DMS114 treated with DMSO at 0.1 percent for 48 hours (cell line): ENCODE measurements at regions not wholly inside any gene's neighbourhood (a gene's known extent, or its start where the extent isn't known, plus 50 kb on each side); places are given as distances from the start of the nearest gene placed in this dataset.
"Not testable (repeated sequence)": the region's sequence is repeated elsewhere in the genome, so short reads cannot be mapped to it uniquely, and the experiment has no call there.

Experiments
- DNase-seq: peaks from one replicate; lab custom pipeline; 2025; ENCODE audit not compliant: unreplicated experiment; lab: John Stamatoyannopoulos, UW

GRCh38 chrX:128653524-128654060 is 601.4 kb upstream of the ACTRT1 start:
- no peak for DNase-seq

GRCh38 chrX:128650326-128650725 is 598.1 kb upstream of the ACTRT1 start:
- no peak for DNase-seq

- DNase-seq = no peak
Measured at GRCh38 chrX:128634754-128635153, 582.6 kb upstream of the ACTRT1 start.

- DNase-seq = no peak
Measured at GRCh38 chrX:128623361-128623760, 571.2 kb upstream of the ACTRT1 start.

GRCh38 chrX:128622296-128622695 is 570.1 kb upstream of the ACTRT1 start:
- DNase-seq = no peak

- DNase-seq = no peak
Measured at GRCh38 chrX:128619490-128619889, 567.3 kb upstream of the ACTRT1 start.

GRCh38 chrX:128616933-128617332 is 564.7 kb upstream of the ACTRT1 start:
- DNase-seq = no peak

GRCh38 chrX:128606817-128607216 is 554.6 kb upstream of the ACTRT1 start:
- not testable (repeated sequence) for DNase-seq

- DNase-seq = not testable (repeated sequence)
Measured at GRCh38 chrX:128606357-128606756, 554.2 kb upstream of the ACTRT1 start.

- DNase-seq = no peak
Measured at GRCh38 chrX:128601706-128602105, 549.5 kb upstream of the ACTRT1 start.

- no peak for DNase-seq
Measured at GRCh38 chrX:128599632-128600031, 547.4 kb upstream of the ACTRT1 start.

GRCh38 chrX:128582036-128582435 is 529.8 kb upstream of the ACTRT1 start:
- DNase-seq = no peak

- no peak for DNase-seq
Measured at GRCh38 chrX:128581615-128582014, 529.4 kb upstream of the ACTRT1 start.

- DNase-seq = no peak
Measured at GRCh38 chrX:128543114-128543513, 490.9 kb upstream of the ACTRT1 start.

GRCh38 chrX:128518508-128518907 is 466.3 kb upstream of the ACTRT1 start:
- peak; percentile 1 for DNase-seq

GRCh38 chrX:128517691-128518090 is 465.5 kb upstream of the ACTRT1 start:
- DNase-seq = no peak

GRCh38 chrX:128504496-128504895 is 452.3 kb upstream of the ACTRT1 start:
- DNase-seq = no peak

- DNase-seq = no peak
Measured at GRCh38 chrX:128464116-128464515, 411.9 kb upstream of the ACTRT1 start.

- DNase-seq = peak; percentile 3
Measured at GRCh38 chrX:128460835-128461234, 408.6 kb upstream of the ACTRT1 start.

- no peak for DNase-seq
Measured at GRCh38 chrX:128458888-128459287, 406.7 kb upstream of the ACTRT1 start.

GRCh38 chrX:128457674-128458073 is 405.5 kb upstream of the ACTRT1 start:
- DNase-seq = no peak

- DNase-seq = no peak
Measured at GRCh38 chrX:128439159-128439558, 387.0 kb upstream of the ACTRT1 start.

- DNase-seq = no peak
Measured at GRCh38 chrX:128438082-128438481, 385.9 kb upstream of the ACTRT1 start.
